GM12864 (cell line): ENCODE measurements at regions not wholly inside any gene's neighbourhood (a gene's known extent, or its start where the extent isn't known, plus 50 kb on each side); places are given as distances from the start of the nearest gene placed in this dataset.
"Not testable (repeated sequence)": the region's sequence is repeated elsewhere in the genome, so short reads cannot be mapped to it uniquely, and the experiment has no call there.

Experiments
- DNase-seq: peaks from one replicate; pipeline ENCODE4 v3.0.0-alpha.2; 2011; ENCODE audit warnings: low read depth
- H3K4me3 ChIP-seq: 2 replicates; pipeline ENCODE4 v1.5.1; 2011; ENCODE audit warnings: mild to moderate bottlenecking, low read depth, low read length, control low read depth
- TF ChIP-seq, protein P1 (sequence below): IDR thresholded peaks from 2 replicates; pipeline ENCODE4 v1.5.1; 2011; ENCODE audit warnings: low read depth, mild to moderate bottlenecking, moderate library complexity, low read length, control low read depth, inconsistent platforms; ENCODE audit errors: missing control alignments

DNA sequence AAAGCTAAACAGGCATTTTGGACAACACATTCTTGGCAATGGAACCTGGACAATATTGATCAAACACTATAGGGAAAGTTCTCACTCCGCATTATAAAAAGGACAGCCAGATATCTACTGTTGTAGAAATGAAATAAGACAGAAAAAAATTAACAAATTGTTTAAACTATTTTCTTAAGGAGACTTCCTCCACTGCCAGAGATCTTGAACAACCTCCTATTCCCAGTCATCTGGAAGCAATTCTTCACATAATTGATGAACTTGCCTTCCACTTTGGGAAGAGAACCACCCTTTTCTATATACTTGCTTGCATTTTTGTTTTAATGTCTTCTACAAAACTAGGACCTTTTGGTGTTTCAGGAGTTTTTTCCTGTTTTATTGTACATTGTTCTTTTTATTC lies 216.1 kb downstream of the CASP12 start:
- no peak overlapping the region for H3K4me3 ChIP-seq
- DNase-seq = no peak
- TF ChIP-seq, protein P1, sequence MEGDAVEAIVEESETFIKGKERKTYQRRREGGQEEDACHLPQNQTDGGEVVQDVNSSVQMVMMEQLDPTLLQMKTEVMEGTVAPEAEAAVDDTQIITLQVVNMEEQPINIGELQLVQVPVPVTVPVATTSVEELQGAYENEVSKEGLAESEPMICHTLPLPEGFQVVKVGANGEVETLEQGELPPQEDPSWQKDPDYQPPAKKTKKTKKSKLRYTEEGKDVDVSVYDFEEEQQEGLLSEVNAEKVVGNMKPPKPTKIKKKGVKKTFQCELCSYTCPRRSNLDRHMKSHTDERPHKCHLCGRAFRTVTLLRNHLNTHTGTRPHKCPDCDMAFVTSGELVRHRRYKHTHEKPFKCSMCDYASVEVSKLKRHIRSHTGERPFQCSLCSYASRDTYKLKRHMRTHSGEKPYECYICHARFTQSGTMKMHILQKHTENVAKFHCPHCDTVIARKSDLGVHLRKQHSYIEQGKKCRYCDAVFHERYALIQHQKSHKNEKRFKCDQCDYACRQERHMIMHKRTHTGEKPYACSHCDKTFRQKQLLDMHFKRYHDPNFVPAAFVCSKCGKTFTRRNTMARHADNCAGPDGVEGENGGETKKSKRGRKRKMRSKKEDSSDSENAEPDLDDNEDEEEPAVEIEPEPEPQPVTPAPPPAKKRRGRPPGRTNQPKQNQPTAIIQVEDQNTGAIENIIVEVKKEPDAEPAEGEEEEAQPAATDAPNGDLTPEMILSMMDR = no peak

DNA sequence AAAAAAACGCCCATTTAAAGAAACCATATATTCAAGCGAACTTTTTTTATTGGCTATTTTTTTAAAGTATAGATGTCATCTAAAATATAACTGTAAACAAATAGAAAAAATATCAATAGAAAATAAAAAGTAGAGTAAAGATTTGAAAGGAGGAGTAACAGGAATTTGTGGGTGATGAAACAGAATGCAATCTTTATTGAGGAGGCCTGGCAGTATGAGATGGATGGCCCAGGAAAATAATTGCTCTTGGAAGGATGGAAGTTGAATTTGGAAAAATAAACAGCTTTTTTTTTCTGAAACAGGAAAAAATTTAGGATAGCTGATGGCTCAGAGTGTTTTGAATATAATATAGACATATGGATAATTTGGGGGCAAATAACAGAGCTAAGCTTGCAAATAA lies 219.0 kb downstream of the CASP12 start:
- no peak for DNase-seq
- no peak overlapping the region for H3K4me3 ChIP-seq
- TF ChIP-seq, protein P1 = no peak

DNA sequence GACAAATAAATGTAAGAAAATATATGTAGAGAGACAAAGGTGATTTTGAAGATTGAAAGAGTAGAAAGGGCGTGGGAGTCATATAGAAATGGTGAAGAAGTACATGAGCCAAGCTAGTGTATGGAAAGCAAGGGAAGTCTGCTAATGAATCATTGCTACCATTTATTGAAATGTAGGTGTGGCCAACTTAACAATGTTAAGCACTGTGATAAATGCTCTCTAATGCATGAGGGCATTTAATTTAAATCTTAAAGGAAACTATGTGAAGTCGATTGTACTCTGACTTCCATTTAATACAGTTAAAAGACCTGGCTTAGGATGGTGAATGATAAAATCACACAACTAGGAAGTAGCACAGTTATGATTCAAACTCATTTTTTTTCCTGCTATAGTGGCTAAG lies 219.9 kb downstream of the CASP12 start:
- no peak overlapping the region for H3K4me3 ChIP-seq
- TF ChIP-seq, protein P1 = no peak
- DNase-seq = no peak

DNA sequence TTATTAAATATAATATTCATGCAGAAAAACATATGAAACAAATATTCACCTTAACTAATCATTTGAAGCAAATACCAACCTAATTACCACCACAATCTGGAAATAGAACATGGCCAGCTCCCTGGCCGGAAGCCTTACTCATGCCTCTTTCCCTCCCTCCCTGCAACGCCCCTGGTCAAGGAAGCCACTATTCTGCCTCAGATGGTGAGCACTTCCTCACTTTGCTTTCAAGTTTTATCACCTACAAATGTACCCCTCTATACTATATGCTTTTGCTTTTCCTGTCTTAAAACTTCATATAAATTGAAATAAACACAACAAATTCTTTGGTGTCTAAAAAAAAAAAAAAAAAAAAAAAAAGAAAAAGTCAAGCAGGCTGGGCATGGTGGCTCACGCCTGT lies 221.2 kb downstream of the CASP12 start:
- DNase-seq, H3K4me3 ChIP-seq: not testable (repeated sequence)

DNA sequence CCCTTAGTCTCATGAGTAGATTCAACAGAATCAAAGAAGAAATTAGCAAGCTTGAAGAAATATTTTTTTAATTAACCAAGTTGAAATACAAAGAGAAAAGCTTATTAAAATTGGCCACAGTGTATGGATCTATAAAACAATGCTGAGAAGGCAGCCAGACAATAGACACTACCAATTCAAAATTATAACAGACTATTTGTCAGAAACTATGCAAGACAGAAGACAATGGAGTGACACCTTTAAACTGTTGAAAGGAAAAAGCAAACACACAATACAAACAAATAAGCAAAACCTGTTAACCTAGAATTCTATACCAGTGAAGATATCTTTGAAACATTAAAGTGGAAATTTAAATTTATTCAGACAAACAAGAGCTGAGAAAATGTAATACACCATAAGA lies 225.4 kb downstream of the CASP12 start:
- no peak overlapping the region for H3K4me3 ChIP-seq
- TF ChIP-seq, protein P1 = no peak
- no peak for DNase-seq

DNA sequence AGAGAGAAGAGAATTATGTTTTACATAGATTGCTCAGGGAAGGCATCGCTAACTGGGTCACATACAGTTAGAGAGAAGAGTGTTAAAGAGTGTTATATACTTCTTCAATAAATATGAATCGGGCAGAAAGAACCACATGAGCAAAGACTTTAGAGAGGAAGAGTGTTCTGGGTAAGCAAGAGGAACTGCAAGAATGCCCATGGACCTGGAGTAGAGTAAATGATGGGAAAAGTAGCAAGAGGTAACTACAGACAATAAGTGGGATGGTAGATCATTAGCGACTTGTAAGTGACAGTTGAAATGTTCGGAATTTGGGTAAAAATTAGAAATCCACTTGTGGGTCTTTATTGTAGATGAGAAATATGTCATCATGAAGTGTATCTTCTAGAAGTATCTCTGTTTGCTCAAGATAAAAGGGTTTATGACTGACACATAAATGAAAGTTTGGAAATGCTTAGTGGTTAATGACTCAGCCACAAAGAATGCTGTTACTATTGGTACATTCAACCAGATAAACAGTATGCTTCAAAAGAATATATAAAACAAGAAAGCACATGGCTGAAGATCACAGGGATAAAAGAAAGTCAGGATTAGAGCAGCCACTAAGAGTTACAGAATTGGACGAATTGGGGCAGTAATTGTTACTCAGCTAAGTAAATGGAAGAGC lies 229.3 kb downstream of the CASP12 start:
- TF ChIP-seq, protein P1 = no peak
- H3K4me3 ChIP-seq = no peak overlapping the region
- no peak for DNase-seq

DNA sequence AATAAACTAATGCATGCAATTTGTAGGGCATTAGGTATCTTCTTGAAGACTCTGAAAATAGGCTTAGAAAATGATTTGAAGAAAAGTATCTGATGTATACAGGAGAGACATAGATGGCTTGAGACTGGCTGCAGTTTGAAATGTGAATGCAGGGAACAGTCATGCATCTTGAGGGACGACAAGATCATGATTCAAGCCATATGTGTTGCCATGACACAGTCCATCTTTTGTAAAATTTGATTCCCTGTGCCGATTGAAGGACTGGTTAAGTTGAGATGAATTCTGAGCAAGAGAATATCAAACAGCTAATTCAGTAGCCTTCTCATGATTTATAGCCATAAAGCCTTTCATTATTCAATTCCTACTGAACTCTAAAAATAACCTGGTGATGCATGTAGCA lies 231.6 kb downstream of the CASP12 start:
- TF ChIP-seq, protein P1 = no peak
- H3K4me3 ChIP-seq = no peak overlapping the region
- no peak for DNase-seq
